SK-N-MC (cell line): ENCODE measurements at regions not wholly inside any gene's neighbourhood (a gene's known extent, or its start where the extent isn't known, plus 50 kb on each side); places are given as distances from the start of the nearest gene placed in this dataset.

Experiments used
- EZH2 ChIP-seq: fragments of 200-600 bp; sonication (generic); IDR thresholded peaks from one replicate; pipeline ENCODE4 v1.6.1; 2017; ENCODE audit warnings: antibody characterized with exemption
- POLR2AphosphoS5 ChIP-seq: IDR thresholded peaks from 2 replicates; pipeline ENCODE4 v1.6.1; 2012; ENCODE audit warnings: mild to moderate bottlenecking, low read depth, low read length, borderline replicate concordance

DNA sequence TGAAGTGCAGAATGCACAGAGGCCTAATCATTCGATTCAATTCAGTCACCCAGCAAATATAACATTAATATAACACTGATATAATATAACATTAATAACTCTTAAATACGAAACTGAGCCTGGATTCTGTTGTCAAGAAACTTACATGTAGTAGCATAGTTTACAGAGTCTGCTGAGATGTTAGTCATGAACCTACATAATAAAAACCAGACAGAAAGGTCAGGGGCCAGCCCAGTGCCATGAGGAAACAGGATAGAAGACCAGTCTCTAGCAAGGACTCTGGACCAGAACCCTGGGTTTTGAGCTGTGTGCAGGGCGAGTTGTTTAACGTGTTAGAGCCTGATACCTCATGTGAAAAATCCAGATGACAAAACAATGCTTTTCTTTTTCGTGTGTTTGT, 234.7 kb downstream of the NR2F1-AS1 start:
- TF ChIP-seq POLR2AphosphoS5 (no peak), EZH2 (no peak)
